Suprapubic skin (tissue), 4 donors: ENCODE measurements at regions not wholly inside any gene's neighbourhood (a gene's known extent, or its start where the extent isn't known, plus 50 kb on each side); places are given as distances from the start of the nearest gene placed in this dataset.

Experiments
- CTCF ChIP-seq, 2 donors: fragments of 200-600 bp in 1 of 2; fragments of 450-650 bp in 1 of 2; sonication (generic) in 1 of 2; IDR thresholded peaks; one replicate each; pipeline ENCODE4 v1.5.1; 2016 to 2019; ENCODE audit warnings: antibody characterized with exemption in 2 of 2, mild to moderate bottlenecking in 1 of 2, moderate library complexity in 1 of 2
- EP300 ChIP-seq: sonication (generic); formaldehyde crosslinking; IDR thresholded peaks from one replicate; pipeline ENCODE4 v1.6.1; 2017; ENCODE audit warnings: antibody characterized with exemption
- POLR2A ChIP-seq, 2 donors: fragments of 450-650 bp; IDR thresholded peaks; one replicate each; pipeline ENCODE4 v1.6.1; 2017; ENCODE audit warnings: antibody characterized with exemption in 2 of 2, mild to moderate bottlenecking in 2 of 2, moderate library complexity in 2 of 2
- POLR2AphosphoS5 ChIP-seq, 3 donors: sonication (generic); formaldehyde crosslinking; IDR thresholded peaks; one replicate each; pipeline ENCODE4 v1.6.1; 2017; ENCODE audit warnings: antibody characterized with exemption in 3 of 3

GRCh38 chr1:163709636-163710035 is 387.9 kb downstream of the NUF2 start:
- TF ChIP-seq POLR2AphosphoS5 (IDR thresholded peaks at IDR 0.05) (no peak), CTCF (IDR thresholded peaks at IDR 0.05) (no peak), EP300 (no peak), POLR2A (IDR thresholded peaks at IDR 0.05) (no peak)
